OCI-LY7 (cell line): ENCODE measurements at regions not wholly inside any gene's neighbourhood (a gene's known extent, or its start where the extent isn't known, plus 50 kb on each side); places are given as distances from the start of the nearest gene placed in this dataset.

Source experiments
- BruUV-seq: library from RNA; stranded (reverse); fragments of 400-500 nt; replicated peaks from 2 replicates; lab custom pipeline; 2021; lab: Mats Ljungman, UMichigan
- CTCF ChIA-PET: fragments of 300-600 bp; sonication (Branson Sonifier 250); formaldehyde crosslinking; loops from one replicate; lab custom pipeline; 2022; ENCODE audit warnings: antibody characterized with exemption; ENCODE audit not compliant: unreplicated experiment; lab: Charles Lee
- POLR2A ChIA-PET: fragments of 300-600 bp; sonication (Branson Sonifier 250); formaldehyde crosslinking; loops from one replicate; lab custom pipeline; 2022; ENCODE audit warnings: antibody characterized with exemption; lab: Charles Lee
- DNase-seq: peaks from one replicate; pipeline ENCODE4 v3.0.0-alpha.2; 2015; ENCODE audit warnings: low spot score
- H2AFZ ChIP-seq: fragments of 200-600 bp; sonication (generic), shearing (Covaris generic); 2 replicates; pipeline ENCODE4 v1.6.1; 2014; ENCODE audit warnings: mild to moderate bottlenecking, antibody characterized with exemption, low read length, moderate library complexity
- H3K27ac ChIP-seq: fragments of 200-600 bp; sonication (generic); 2 replicates; pipeline ENCODE4 v1.5.1; 2014; ENCODE audit warnings: mixed run types, low read depth, mild to moderate bottlenecking, moderate library complexity, low read length, inconsistent platforms; ENCODE audit not compliant: poor library complexity, severe bottlenecking
- H3K36me3 ChIP-seq: fragments of 200-600 bp; sonication (generic); 2 replicates; pipeline ENCODE4 v1.6.1; 2014; ENCODE audit warnings: mild to moderate bottlenecking, antibody characterized with exemption, low read length, moderate library complexity, mixed read lengths; ENCODE audit not compliant: insufficient read depth
- H3K4me1 ChIP-seq: fragments of 200-600 bp; sonication (generic); 2 replicates; pipeline ENCODE4 v1.5.1; 2014; ENCODE audit warnings: mild to moderate bottlenecking, low read length; ENCODE audit not compliant: insufficient read depth, poor library complexity, severe bottlenecking
- H3K4me2 ChIP-seq: fragments of 200-600 bp; sonication (generic); 2 replicates; pipeline ENCODE4 v1.6.1; 2014; ENCODE audit warnings: mild to moderate bottlenecking, low read length
- H3K4me3 ChIP-seq: fragments of 200-600 bp; sonication (generic); 2 replicates; pipeline ENCODE4 v1.5.1; 2014; ENCODE audit warnings: mild to moderate bottlenecking, low read depth, low read length; ENCODE audit not compliant: poor library complexity, severe bottlenecking
- H3K79me2 ChIP-seq: fragments of 200-600 bp; sonication (generic); 2 replicates; pipeline ENCODE4 v1.6.1; 2016; ENCODE audit warnings: low read depth, mild to moderate bottlenecking, low read length, moderate library complexity, mixed read lengths; ENCODE audit not compliant: insufficient read depth
- H3K9me2 ChIP-seq: fragments of 200-600 bp; sonication (generic); 2 replicates; pipeline ENCODE4 v1.6.1; 2016; ENCODE audit warnings: mild to moderate bottlenecking, low read length, mixed read lengths; ENCODE audit not compliant: insufficient read depth
- H3K9me3 ChIP-seq: fragments of 200-600 bp; sonication (generic); 2 replicates; pipeline ENCODE4 v1.6.1; 2014; ENCODE audit warnings: mild to moderate bottlenecking, mixed run types, low read length, mixed read lengths
- H4K20me1 ChIP-seq: fragments of 200-600 bp; sonication (generic); 2 replicates; pipeline ENCODE4 v1.6.1; 2014; ENCODE audit warnings: mild to moderate bottlenecking, antibody characterized with exemption, low read length, moderate library complexity, mixed read lengths; ENCODE audit not compliant: insufficient read depth
- CTCF ChIP-seq: fragments of 200-600 bp; sonication (generic); conservative IDR thresholded peaks from 2 replicates; pipeline ENCODE4 v1.5.1; 2014; ENCODE audit warnings: mild to moderate bottlenecking, antibody characterized with exemption, low read length, moderate library complexity, mixed read lengths
- EZH2phosphoT487 ChIP-seq: fragments of 200-600 bp; sonication (generic); IDR thresholded peaks from 2 replicates; pipeline ENCODE4 v1.6.1; 2018; ENCODE audit warnings: low read depth, borderline replicate concordance, mild to moderate bottlenecking, mixed run types, antibody characterized with exemption, low read length, moderate library complexity, mixed read lengths
- intact Hi-C: fragments of 100-400 bp; cut with micrococcal nuclease; formaldehyde crosslinking; loops from one replicate; pipeline ENCODE4 v1.10.0; 2022; ENCODE audit not compliant: unreplicated experiment

DNA sequence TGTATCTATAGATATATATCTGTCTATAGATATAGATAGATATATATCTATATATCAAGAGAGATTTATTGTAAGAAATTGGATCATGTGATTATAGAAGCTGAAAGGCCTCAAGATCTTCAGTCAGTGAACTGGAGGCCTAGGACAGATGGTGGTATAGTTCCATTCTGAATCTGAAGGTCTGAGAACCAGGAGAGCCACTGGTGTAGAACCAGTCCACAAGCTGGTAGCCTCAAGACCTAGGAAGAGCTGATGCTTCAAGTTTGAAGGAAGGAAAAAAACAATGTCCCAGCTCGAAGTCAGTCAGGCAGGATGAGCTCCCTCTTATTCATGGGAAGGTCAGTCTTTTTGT is 213.2 kb upstream of the JUN start:
- Histone ChIP-seq H3K79me2 (no peaks in the 10 kb centered on the region), H3K4me2 (no peak overlapping the region), H4K20me1 (no peaks in the 10 kb centered on the region), H3K27ac (no peak overlapping the region), H3K36me3 (no peaks in the 10 kb centered on the region), H3K4me3 (no peak overlapping the region), H2AFZ (no peak overlapping the region), H3K4me1 (no peaks in the 10 kb centered on the region), H3K9me2 (no peaks in the 10 kb centered on the region), H3K9me3 (no peaks in the 10 kb centered on the region)
- no TSS peak for BruUV-seq
- CTCF ChIA-PET = no interaction called here
- POLR2A ChIA-PET = interaction anchor here (1.0 kb wide), 1 partner anchor 15 kb away, joined by 4 read pairs; no protein-coding TSS in a partner anchor
- intact Hi-C loops = no loop called here
- no peak for DNase-seq
- TF ChIP-seq CTCF = no peak

DNA sequence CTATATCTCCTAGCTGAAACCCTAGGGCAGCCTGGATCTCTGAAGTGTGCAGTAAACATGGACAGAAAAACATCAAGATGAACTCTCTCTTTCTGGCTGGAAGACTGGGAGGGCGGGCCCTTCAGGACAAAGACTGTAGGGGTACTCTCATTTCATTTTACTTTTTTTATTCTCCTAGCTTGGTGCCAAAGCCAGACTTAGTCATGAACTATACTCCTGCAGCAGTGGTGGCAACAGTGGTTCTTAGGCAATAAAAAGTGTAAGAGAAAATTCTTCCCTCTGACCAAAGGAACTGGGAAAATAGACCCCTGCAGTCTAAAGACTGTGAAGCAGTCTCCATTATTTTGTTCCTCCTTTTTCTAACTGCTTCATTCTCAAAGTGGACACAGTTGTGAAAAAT is 213.8 kb upstream of the JUN start:
- Histone ChIP-seq H3K36me3 (no peaks in the 10 kb centered on the region), H3K4me3 (no peak overlapping the region), H3K27ac (no peak overlapping the region), H3K9me2 (no peaks in the 10 kb centered on the region), H3K79me2 (no peaks in the 10 kb centered on the region), H3K9me3 (no peaks in the 10 kb centered on the region), H4K20me1 (no peaks in the 10 kb centered on the region), H3K4me2 (no peak overlapping the region), H2AFZ (no peak overlapping the region), H3K4me1 (no peaks in the 10 kb centered on the region)
- no peak for TF ChIP-seq EZH2phosphoT487
- TF ChIP-seq CTCF = no peak
- ChIA-PET CTCF (no interaction called here), POLR2A (interaction anchor here (1.0 kb wide), 1 partner anchor 14 kb away, joined by 4 read pairs; no protein-coding TSS in a partner anchor)
- BruUV-seq = no TSS peak
- DNase-seq = no peak
- intact Hi-C loops = no loop called here

DNA sequence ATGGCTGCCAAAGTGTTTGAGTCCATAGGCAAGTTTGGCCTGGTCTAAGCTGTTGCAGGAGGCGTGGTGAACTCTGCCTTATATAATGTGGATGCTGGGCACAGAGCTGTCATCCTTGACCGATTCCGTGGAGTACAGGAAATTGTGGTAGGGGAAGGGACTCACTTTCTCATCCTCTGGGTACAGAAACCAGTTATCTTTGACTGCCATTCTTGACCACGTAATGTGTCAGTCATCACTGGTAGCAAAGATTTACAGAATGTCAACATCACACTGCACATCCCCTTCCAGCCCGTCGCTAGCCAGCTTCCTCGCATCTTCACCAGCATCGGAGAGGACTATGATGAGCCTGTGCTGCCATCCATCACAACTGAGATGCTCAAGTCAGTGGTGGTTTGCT is 215.8 kb upstream of the JUN start:
- H3K79me2 ChIP-seq = no peaks in the 10 kb centered on the region
- H4K20me1 ChIP-seq = no peaks in the 10 kb centered on the region
- H3K9me3 ChIP-seq = no peaks in the 10 kb centered on the region
- intact Hi-C loops = no loop called here
- no peaks in the 10 kb centered on the region for H3K36me3 ChIP-seq
- no peak overlapping the region for H3K27ac ChIP-seq
- ChIA-PET POLR2A (no interaction called here), CTCF (no interaction called here)
- H3K4me3 ChIP-seq = no peak overlapping the region
- H3K4me2 ChIP-seq = no peak overlapping the region
- H3K9me2 ChIP-seq = no peaks in the 10 kb centered on the region
- TF ChIP-seq CTCF (no peak), EZH2phosphoT487 (no peak)
- no peak for DNase-seq
- H3K4me1 ChIP-seq = no peaks in the 10 kb centered on the region
- H2AFZ ChIP-seq = no peak overlapping the region
- no TSS peak for BruUV-seq
